GM21576 (cell line): ENCODE measurements at regions not wholly inside any gene's neighbourhood (a gene's known extent, or its start where the extent isn't known, plus 50 kb on each side); places are given as distances from the start of the nearest gene placed in this dataset.
"Not testable (repeated sequence)": the region's sequence is repeated elsewhere in the genome, so short reads cannot be mapped to it uniquely, and the experiment has no call there.

Experiments used
- ATAC-seq: cut with Tn5 transposase; IDR thresholded peaks from one replicate; pipeline ENCODE4 v1.9.1; 2021; ENCODE audit warnings: mild to moderate bottlenecking, moderate library complexity; ENCODE audit not compliant: unreplicated experiment

GRCh38 chrX:63186137-63186536 is 165.0 kb downstream of the SPIN4 start:
- no peak for ATAC-seq

- ATAC-seq: not testable (repeated sequence)
These were observed 171.3 kb downstream of the SPIN4 start for GRCh38 chrX:63179852-63180251.

DNA sequence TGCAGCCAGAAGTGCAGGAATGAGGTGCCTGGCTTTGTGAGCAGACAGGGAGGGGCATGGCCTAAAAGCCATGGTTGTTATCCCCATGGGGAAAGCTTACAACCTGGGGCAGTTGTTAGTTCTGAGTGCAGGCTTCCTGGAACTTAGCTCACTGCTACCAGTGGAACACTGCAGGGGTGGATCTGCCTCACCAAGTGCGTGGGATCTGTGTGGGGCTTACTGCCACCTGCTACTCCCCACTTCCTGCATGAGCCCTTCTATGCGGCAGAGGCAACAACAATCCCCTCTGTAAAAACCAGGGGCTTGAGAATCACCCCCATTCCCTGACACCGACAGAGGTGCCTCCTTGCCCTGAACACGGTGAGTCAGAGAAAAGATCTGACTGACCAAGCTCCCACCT is 174.6 kb downstream of the SPIN4 start:
- ATAC-seq: not testable (repeated sequence)

DNA sequence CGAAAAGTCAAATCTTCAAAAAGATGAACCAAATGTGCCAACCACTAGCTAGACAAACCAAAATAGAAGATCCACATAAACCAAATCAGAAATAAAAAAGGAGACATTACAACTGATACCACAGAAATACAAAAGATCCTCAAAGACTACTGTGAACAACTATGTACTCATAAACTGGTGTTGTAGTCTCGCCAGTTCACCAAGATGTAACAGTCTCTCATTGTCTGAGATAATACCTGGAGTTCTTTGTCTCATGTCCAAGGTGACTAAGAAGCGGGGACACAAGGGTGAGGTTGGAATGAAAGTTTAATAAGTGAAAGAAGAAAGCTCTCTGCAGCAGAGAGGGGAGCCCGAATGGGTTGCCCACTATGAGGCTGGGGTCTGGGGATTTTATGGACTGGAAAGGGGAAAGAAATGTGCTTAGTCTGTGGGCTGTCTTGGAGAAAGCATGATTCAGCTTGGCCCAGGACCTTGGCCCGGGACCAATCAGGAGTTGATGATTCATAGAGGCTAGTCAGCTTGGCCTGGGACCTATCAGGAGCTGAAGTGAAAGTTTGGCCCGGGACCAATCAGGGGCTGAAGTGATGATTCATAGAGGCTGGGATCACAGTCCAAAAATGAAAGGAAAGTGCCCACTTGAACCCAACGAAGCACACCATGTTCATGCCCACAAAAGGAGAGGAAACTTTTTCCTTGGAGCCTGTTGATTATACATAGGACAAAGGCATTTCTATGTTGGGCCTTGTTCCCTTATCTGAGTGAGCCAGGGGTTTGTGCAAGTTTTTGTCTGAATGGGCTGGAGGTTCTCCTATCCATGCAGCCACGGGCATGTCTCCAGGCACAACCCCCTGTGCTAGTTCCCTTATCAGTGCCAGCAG is 177.1 kb downstream of the SPIN4 start:
- not testable (repeated sequence) for ATAC-seq

DNA sequence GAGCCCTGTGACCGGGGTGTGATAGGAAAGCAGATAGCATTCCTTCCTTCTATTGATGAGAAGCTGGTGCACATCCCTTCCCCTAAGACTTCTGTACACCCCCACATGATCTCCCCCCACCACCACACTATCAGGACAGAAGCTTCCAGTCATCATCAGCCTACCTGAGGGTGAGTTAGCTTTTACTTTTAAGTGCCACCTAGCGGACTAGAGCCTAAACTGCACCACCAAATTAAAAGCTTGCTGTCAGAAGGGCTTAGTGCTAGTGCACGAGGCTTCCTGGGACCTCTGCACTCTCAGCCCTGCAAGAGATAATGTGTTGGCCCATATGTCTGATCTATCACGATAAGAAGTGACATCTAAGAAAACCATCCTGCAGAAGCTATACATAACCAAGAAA is 181.7 kb downstream of the SPIN4 start:
- peak; percentile 68 for ATAC-seq

GRCh38 chrX:63168949-63169348 is 182.2 kb downstream of the SPIN4 start:
- ATAC-seq: peak; percentile 72

GRCh38 chrX:63167002-63167401 is 184.1 kb downstream of the SPIN4 start:
- ATAC-seq: not testable (repeated sequence)

DNA sequence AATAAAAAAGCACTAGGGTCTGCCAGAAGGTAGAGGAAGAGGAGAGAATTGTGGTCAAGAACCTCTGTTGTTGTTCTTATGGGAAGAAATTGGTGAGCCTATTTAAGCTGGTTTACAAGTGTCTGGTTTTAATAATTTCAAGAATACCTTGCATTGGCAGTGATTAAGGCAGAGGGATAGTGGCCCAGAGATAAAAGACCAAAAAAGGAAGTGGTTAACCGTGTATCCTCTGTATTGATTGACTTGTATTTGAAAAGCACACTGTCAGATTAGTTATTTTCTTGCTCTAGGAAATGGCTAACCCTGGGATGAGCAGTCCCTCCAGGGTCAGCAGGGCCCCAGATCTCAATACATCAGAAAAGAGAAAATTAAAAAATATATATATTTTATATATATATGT is 190.1 kb downstream of the SPIN4 start:
- not testable (repeated sequence) for ATAC-seq

DNA sequence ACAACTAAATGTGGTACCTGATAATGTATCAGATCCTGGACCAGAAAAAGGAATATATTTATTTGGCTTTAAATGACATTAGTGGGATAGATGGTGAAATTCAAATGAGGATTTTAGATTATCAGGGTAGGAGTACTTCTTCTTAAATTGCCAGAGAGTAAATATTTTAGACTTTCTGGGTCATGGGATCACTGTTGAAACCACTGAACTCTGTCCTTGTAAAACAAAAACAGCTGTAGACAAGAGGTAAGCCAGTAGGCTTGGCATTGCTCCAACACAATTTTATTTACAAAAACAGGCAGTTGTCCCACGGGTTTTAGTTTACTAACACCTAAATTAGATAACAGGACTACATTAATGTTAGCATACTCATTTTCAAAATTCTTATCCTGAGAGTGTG is 190.8 kb downstream of the SPIN4 start:
- ATAC-seq: not testable (repeated sequence)

- ATAC-seq: not testable (repeated sequence)
These were observed 205.6 kb downstream of the SPIN4 start for GRCh38 chrX:63145526-63145925.

GRCh38 chrX:63142588-63142987 is 208.5 kb downstream of the SPIN4 start:
- ATAC-seq: not testable (repeated sequence)

GRCh38 chrX:63135859-63136258 is 215.3 kb downstream of the SPIN4 start:
- not testable (repeated sequence) for ATAC-seq

DNA sequence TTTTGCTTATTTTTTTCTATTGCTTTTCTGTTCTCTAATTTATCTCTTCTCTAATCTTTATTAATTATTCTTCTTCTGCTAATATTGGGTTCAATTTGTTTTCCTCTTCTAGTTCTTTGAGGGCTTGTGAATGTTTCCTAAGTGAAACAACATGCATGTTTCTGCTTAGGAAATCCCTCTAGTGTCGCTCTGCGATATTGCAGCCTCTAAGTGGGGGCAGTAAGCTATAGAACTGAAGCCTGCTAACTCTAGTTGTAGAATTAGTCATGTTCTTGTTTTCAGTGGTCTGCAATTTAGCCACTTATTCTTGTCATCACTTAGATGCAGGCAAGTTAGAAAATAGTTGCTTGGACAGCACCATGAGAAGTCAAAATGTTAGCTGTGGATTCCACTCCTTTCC is 222.6 kb downstream of the SPIN4 start:
- ATAC-seq: peak; percentile 71

GRCh38 chrX:63115196-63115595 is 235.9 kb downstream of the SPIN4 start:
- no peak for ATAC-seq

DNA sequence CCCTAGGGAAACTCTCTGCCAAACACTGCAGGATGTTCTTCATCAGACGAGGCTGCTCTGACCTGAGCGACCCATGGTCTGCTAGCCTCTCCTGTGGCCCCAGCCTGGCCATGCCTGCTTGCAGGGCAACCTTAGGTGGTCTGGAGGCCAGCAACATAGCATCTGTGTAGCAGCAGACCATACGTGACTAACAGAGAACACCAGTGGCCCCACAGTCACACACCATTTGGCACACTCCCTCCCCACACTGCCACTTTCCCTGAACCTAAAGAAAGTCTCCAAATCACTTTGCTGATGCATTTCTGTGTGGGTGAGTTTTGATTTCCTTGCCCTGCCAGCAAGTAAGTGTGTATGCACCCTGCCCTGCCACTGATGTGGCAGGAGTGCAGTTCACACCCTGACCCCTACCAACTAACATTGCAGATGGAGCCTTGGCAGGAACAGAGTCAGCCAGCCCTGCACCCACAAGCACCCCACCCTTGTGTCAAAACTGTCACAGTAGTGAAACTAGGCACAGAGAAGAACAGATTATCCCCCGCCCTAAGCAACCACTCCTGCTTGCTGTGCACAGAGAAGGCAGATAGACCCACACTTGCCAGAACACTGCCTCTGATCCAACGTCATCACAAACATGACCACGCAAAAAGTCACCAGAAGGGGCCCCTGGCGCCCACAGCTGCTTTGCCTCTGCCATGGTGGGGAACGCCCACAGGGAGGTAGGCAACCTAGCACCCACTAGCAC is 249.1 kb downstream of the SPIN4 start:
- ATAC-seq: no peak

DNA sequence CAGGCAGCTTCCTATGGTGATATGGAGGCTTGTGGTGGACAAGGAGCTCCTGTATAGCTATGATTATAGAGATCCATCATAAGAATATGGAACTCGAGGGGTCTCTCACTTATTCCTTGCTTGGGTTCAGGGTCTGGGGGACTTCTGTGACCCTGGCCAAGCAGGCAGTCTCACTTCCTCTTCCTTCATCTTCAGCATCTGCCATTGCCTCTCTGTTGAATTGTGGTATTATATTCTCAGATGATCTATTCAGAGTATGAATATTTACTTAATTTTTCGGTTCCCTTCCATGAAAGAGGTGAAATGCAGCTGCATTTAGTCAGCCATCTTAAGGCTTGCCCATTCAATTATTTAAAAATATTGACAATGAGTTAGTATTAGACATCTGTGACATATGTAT is 292.9 kb downstream of the SPIN4 start:
- ATAC-seq: no peak

- ATAC-seq: no peak
These were observed 300.9 kb downstream of the SPIN4 start for GRCh38 chrX:63050225-63050624.

DNA sequence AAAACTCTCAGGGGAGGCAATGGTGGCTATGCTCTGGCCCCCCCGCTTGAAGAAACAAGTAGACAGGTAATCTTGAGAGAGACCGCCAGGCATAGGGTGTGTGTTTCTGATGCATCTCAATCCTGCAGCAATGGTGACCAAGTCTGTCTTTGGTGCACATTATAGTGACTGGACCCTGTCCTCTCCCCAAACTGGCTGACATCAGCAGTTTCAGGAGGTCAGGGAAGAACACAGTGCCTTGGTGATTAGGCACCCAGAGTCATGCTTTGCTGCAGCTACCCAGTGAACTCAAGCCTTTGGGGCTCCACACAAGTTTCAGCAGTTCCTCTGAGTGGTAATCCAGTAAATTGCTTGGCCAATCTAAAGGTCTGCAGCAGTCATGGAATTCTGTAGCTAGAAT is 318.3 kb downstream of the SPIN4 start:
- ATAC-seq: no peak

DNA sequence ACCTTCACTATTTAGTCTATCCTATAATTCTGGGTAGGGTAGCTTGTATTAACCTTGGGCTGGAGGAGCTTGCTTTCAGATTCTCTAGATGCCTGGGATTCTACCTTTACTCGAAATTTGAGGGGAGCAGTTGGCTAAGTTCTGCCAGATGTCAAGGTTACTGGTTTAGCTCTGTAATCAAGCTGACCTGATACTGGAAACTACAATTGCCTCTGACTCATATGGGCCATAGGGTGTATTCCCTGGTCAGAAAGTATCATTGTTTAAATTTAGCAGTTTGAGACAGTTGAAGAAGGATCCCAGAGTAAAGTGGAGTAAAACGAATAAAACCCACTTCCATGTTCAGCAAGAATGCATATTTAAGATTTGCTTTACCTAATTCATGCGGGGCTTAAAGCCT is 337.6 kb downstream of the SPIN4 start:
- ATAC-seq: no peak

DNA sequence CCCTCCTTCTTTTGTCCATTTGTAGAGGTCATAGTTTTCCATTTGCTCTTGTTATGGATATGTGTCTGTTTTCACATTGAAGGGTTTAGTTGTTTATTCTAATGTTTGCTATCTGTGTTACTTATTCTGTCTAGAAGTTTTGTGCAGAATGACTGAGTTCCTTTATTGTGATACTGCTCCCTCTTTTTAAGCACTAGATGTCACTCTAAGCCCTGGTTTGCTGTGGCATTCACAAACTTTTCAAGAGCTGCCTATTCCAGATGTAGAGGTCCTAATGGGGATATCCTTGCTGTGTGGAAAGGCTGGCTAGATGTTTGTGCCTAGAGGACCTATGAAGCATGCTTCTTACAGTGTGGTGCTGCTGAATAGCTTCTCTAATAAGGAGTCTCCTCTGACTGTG is 338.6 kb downstream of the SPIN4 start:
- ATAC-seq: no peak

DNA sequence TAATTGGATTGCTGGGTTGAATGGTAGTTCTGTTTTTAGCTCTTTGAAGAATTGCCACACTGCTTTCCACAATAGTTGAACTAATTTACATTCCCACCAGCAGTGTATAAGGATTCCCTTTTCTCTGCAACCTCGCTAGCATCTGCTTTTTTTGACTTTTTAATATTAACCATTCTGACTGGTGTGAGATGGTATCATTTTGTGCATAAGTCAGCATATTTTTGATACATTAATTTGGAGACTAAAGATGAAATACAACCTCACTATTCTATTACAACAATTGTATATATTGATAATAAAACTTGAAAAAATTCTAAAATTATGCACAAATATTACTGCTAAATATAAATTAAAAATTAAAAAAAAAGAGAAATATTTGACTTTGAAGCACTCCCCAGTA is 350.9 kb downstream of the SPIN4 start:
- ATAC-seq: not testable (repeated sequence)
